GM18951 (cell line): ENCODE measurements at regions not wholly inside any gene's neighbourhood (a gene's known extent, or its start where the extent isn't known, plus 50 kb on each side); places are given as distances from the start of the nearest gene placed in this dataset.

ENCODE experiments used
- POLR2A ChIP-seq: IDR thresholded peaks from 4 replicates; pipeline ENCODE4 v1.6.1; 2011; ENCODE audit warnings: mild to moderate bottlenecking; ENCODE audit not compliant: insufficient read length, insufficient read depth; ENCODE audit errors: extremely low read depth
- in situ Hi-C: fragments of 300-500 bp; cut with MboI; formaldehyde crosslinking; loops from one replicate; pipeline ENCODE4 v1.12.0; 2022; ENCODE audit warnings: low sequenced_read_pairs, mixed read lengths, inconsistent platforms; ENCODE audit not compliant: unreplicated experiment

GRCh38 chr20:22471156-22471836 is 113.1 kb downstream of the FOXA2 start:
- in situ Hi-C loops = no loop called here
- no peak for TF ChIP-seq POLR2A

GRCh38 chr20:22470620-22471026 is 113.7 kb downstream of the FOXA2 start:
- in situ Hi-C loops = no loop called here
- no peak for TF ChIP-seq POLR2A

GRCh38 chr20:22466447-22467171 is 117.8 kb downstream of the FOXA2 start:
- in situ Hi-C loops = no loop called here
- no peak for TF ChIP-seq POLR2A

- in situ Hi-C loops = no loop called here
- no peak for TF ChIP-seq POLR2A
These were observed 118.5 kb downstream of the FOXA2 start for GRCh38 chr20:22465622-22466446.

DNA sequence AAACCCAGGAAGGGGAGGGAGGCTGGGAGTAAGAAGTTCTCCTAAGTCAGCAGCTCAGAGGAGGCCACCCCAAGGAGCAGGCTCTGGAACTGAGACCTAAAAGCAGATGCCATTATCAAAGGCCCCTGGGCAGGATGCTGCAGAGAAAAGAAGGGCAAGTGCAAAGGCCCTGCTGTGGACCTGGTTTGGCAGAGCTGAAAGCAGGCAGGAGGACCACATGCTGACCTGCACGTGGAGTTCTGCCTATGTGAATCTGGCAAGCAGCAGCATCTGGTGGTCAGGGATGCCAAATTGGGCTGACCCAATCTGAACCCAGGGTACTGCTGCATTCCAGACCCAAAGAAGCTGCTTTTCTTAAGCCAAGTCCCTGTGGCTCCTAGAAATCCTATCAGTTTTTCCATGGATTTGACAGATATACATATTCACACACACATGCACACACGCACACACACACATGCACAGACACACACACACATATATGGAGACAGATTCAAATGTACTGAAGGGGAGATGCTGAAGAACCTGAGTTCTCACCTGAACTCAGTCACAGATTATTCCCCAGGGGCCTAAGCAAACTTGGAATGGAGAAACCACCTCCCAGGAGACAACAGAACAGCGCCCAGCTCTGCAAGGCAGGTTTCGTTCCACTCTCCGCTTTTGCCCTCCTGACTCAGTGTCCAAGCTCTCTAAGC is 119.9 kb downstream of the FOXA2 start:
- TF ChIP-seq POLR2A = no peak
- in situ Hi-C loops = no loop called here

- in situ Hi-C loops = no loop called here
- no peak for TF ChIP-seq POLR2A
These were observed 121.1 kb downstream of the FOXA2 start for GRCh38 chr20:22462975-22463914.

GRCh38 chr20:22460803-22461202 is 123.6 kb downstream of the FOXA2 start:
- TF ChIP-seq POLR2A = no peak
- in situ Hi-C loops = no loop called here

GRCh38 chr20:22460231-22460630 is 124.1 kb downstream of the FOXA2 start:
- no peak for TF ChIP-seq POLR2A
- in situ Hi-C loops = no loop called here

- in situ Hi-C loops = no loop called here
- no peak for TF ChIP-seq POLR2A
These were observed 124.6 kb downstream of the FOXA2 start for GRCh38 chr20:22459754-22460153.

GRCh38 chr20:22456109-22456508 is 128.3 kb downstream of the FOXA2 start:
- in situ Hi-C loops = no loop called here
- no peak for TF ChIP-seq POLR2A

- in situ Hi-C loops = no loop called here
These were observed 129.1 kb downstream of the FOXA2 start for GRCh38 chr20:22455259-22455658.

More at GRCh38 chr20:22455259-22455658, 129.1 kb downstream of the FOXA2 start:
- no peak for TF ChIP-seq POLR2A
